ENCODE measurements at regions not wholly inside any gene's neighbourhood (a gene's known extent, or its start where the extent isn't known, plus 50 kb on each side); places are given as distances from the start of the nearest gene placed in this dataset.

GRCh38 chr9:40909821-40910220 is 218.7 kb downstream of the FOXD4L6 start:
- TF ChIP-seq, protein P1, sequence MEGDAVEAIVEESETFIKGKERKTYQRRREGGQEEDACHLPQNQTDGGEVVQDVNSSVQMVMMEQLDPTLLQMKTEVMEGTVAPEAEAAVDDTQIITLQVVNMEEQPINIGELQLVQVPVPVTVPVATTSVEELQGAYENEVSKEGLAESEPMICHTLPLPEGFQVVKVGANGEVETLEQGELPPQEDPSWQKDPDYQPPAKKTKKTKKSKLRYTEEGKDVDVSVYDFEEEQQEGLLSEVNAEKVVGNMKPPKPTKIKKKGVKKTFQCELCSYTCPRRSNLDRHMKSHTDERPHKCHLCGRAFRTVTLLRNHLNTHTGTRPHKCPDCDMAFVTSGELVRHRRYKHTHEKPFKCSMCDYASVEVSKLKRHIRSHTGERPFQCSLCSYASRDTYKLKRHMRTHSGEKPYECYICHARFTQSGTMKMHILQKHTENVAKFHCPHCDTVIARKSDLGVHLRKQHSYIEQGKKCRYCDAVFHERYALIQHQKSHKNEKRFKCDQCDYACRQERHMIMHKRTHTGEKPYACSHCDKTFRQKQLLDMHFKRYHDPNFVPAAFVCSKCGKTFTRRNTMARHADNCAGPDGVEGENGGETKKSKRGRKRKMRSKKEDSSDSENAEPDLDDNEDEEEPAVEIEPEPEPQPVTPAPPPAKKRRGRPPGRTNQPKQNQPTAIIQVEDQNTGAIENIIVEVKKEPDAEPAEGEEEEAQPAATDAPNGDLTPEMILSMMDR (IDR thresholded peaks at IDR 0.05; ENCODE audit: low read depth, low read length, poor library complexity, severe bottlenecking), result no peak
- no peak for TF ChIP-seq EZH2phosphoT487 (IDR thresholded peaks at IDR 0.05; ENCODE audit: borderline replicate concordance, low read length)
